ENCODE measurements at regions not wholly inside any gene's neighbourhood (a gene's known extent, or its start where the extent isn't known, plus 50 kb on each side); places are given as distances from the start of the nearest gene placed in this dataset.

DNA sequence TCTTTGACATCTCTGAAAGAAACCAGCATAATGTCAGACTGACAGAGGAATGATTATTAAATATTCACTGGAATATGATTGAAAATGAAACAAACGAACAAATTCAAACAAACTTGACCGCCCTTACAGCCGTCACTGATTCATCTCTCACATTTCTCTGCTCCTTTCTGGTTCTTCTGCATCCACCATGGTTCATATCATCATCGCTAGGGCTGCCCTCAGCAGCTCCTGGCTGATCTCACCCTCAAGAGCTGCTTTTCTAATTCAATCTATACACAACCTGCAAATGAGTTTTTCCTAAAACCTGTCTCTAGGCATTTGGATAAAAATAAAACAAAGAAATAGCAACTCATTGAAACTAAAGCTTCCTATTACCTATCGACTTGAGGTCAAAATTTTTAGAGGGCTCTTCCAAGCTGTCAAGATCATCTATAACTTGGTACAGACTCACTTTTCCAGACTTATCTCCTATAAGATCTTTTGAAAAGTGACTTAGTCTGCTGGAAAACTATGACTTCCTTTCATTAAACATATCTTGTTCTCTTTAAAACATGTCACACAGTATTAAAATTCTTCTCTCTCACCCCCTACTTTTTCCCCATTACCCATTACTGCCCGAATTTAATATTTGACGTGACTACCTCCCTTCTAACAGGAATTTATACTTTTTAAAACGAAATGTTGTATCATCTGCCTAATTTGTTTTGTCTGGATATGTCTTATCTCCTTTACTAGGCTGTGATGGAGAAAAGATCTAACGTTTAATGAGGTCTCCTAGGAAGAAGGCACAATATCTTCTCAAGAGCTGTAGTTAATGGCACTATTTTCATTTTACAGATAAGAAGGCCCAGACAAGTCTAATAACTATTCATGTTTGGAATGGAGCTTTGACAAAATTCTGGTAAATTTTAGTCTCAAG is 71.0 kb upstream of the UNC5C start:
- TF ChIP-seq, protein P1, sequence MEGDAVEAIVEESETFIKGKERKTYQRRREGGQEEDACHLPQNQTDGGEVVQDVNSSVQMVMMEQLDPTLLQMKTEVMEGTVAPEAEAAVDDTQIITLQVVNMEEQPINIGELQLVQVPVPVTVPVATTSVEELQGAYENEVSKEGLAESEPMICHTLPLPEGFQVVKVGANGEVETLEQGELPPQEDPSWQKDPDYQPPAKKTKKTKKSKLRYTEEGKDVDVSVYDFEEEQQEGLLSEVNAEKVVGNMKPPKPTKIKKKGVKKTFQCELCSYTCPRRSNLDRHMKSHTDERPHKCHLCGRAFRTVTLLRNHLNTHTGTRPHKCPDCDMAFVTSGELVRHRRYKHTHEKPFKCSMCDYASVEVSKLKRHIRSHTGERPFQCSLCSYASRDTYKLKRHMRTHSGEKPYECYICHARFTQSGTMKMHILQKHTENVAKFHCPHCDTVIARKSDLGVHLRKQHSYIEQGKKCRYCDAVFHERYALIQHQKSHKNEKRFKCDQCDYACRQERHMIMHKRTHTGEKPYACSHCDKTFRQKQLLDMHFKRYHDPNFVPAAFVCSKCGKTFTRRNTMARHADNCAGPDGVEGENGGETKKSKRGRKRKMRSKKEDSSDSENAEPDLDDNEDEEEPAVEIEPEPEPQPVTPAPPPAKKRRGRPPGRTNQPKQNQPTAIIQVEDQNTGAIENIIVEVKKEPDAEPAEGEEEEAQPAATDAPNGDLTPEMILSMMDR (conservative IDR thresholded peaks at IDR 0.05): no peak
- no peak for TF ChIP-seq EZH2 (IDR thresholded peaks at IDR 0.05; ENCODE audit: low read depth)
